ENCODE measurements at regions not wholly inside any gene's neighbourhood (a gene's known extent, or its start where the extent isn't known, plus 50 kb on each side); places are given as distances from the start of the nearest gene placed in this dataset.

DNA sequence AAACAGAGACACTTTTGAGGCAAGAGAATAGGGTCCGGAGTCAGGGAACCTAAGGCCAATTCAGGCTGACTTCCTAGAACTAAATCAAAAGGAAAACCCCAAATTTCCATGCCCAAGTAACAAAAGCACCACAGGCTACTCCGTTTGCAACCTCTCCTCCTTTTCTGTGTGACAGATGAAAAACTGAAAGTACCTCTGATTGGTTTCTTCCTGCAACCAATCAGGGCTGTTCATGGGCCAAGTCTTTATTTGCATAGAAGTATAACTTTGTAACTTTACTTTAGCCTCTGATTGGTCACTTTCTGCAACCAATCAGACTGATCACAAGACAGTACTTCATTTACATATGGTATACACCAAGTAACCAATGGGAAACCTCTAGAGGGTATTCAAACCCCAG is 239.9 kb upstream of the KCND2 start:
- TF ChIP-seq HNF4G (IDR thresholded peaks at IDR 0.05) (no peak), CTCF (IDR thresholded peaks at IDR 0.05; ENCODE audit: low read depth, low read length, missing input control) (no peak), GABPA (IDR thresholded peaks at IDR 0.05 in 1 of 2, conservative IDR thresholded peaks at IDR 0.05 in 1 of 2) (no peak), SP1 (IDR thresholded peaks at IDR 0.05) (no peak), JUND (IDR thresholded peaks at IDR 0.05) (no peak), RXRA (IDR thresholded peaks at IDR 0.05) (no peak), FOXA1 (IDR thresholded peaks at IDR 0.05) (no peak), NR2F2 (IDR thresholded peaks at IDR 0.05) (no peak), MAX (IDR thresholded peaks at IDR 0.05) (no peak), RAD21 (IDR thresholded peaks at IDR 0.05) (no peak)
- TF ChIP-seq, protein P1, sequence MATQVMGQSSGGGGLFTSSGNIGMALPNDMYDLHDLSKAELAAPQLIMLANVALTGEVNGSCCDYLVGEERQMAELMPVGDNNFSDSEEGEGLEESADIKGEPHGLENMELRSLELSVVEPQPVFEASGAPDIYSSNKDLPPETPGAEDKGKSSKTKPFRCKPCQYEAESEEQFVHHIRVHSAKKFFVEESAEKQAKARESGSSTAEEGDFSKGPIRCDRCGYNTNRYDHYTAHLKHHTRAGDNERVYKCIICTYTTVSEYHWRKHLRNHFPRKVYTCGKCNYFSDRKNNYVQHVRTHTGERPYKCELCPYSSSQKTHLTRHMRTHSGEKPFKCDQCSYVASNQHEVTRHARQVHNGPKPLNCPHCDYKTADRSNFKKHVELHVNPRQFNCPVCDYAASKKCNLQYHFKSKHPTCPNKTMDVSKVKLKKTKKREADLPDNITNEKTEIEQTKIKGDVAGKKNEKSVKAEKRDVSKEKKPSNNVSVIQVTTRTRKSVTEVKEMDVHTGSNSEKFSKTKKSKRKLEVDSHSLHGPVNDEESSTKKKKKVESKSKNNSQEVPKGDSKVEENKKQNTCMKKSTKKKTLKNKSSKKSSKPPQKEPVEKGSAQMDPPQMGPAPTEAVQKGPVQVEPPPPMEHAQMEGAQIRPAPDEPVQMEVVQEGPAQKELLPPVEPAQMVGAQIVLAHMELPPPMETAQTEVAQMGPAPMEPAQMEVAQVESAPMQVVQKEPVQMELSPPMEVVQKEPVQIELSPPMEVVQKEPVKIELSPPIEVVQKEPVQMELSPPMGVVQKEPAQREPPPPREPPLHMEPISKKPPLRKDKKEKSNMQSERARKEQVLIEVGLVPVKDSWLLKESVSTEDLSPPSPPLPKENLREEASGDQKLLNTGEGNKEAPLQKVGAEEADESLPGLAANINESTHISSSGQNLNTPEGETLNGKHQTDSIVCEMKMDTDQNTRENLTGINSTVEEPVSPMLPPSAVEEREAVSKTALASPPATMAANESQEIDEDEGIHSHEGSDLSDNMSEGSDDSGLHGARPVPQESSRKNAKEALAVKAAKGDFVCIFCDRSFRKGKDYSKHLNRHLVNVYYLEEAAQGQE (IDR thresholded peaks at IDR 0.05) = no peak

All from liver (tissue), 3 donors.